ENCODE measurements at regions not wholly inside any gene's neighbourhood (a gene's known extent, or its start where the extent isn't known, plus 50 kb on each side); places are given as distances from the start of the nearest gene placed in this dataset.

- no peak for TF ChIP-seq KDM5A (IDR thresholded peaks at IDR 0.05)
Observed at GRCh38 chr15:35727627-35728026, 181.7 kb upstream of the DPH6 start (continued).

GRCh38 chr15:35728219-35728940, 182.4 kb upstream of the DPH6 start:
- no peaks in the 10 kb centered on the region for H3K9me3 ChIP-seq
- TF ChIP-seq CBX8 (IDR thresholded peaks at IDR 0.05) (no peak), ZNF302 (CRISPR knock-in tag; IDR thresholded peaks at IDR 0.05) (no peak), CEBPB (IDR thresholded peaks at IDR 0.05) (no peak), HOXB5 (CRISPR knock-in tag; IDR thresholded peaks at IDR 0.05) (no peak), PBX3 (IDR thresholded peaks at IDR 0.05) (no peak), HOXB13 (CRISPR knock-in tag; IDR thresholded peaks at IDR 0.05; ENCODE audit: low read depth) (no peak), EP300 (IDR thresholded peaks at IDR 0.05) (no peak), CHD2 (IDR thresholded peaks at IDR 0.05; ENCODE audit: low read length, partially characterized antibody) (no peak), ESRRA (IDR thresholded peaks at IDR 0.05; ENCODE audit: borderline replicate concordance, low read length) (no peak), CTCF (IDR thresholded peaks at IDR 0.05) (no peak), CHD4 (IDR thresholded peaks at IDR 0.05; ENCODE audit: borderline replicate concordance) (no peak)
- no peak overlapping the region for H3K4me2 ChIP-seq
- H3K4me1 ChIP-seq, result no peaks in the 10 kb centered on the region
- no peak overlapping the region for H3K4me3 ChIP-seq
- DNase-seq (ENCODE audit: low read depth in 1 of 2, low spot score in 1 of 2) (peak in 1 of 2 experiments; percentile 7), ATAC-seq (no peak), FAIRE-seq (no peak)
- WGBS (ENCODE audit: missing lambda C conversion rate), result 15% methylated on average over 2 of the region's 2 CpGs
- POLR2A ChIA-PET, result no interaction called here
- H3K27ac ChIP-seq, result no peak overlapping the region
- CTCF ChIA-PET, result no interaction called here

GRCh38 chr15:35736150-35736549, 190.2 kb upstream of the DPH6 start:
- no peak overlapping the region for H3K4me3 ChIP-seq
- no peak for FAIRE-seq
- ChIA-PET CTCF (no interaction called here), POLR2A (no interaction called here)
- no peaks in the 10 kb centered on the region for H3K9me3 ChIP-seq
- TF ChIP-seq MAZ (IDR thresholded peaks at IDR 0.05; ENCODE audit: borderline replicate concordance, low read depth, low read length) (no peak), ZFP36 (IDR thresholded peaks at IDR 0.05; ENCODE audit: borderline replicate concordance, partially characterized antibody) (no peak), POLR2AphosphoS2 (conservative IDR thresholded peaks at IDR 0.05; ENCODE audit: low read length) (no peak), E2F6 (IDR thresholded peaks at IDR 0.05; ENCODE audit: borderline replicate concordance, low read depth) (no peak), USF2 (IDR thresholded peaks at IDR 0.05) (no peak), KDM1A (IDR thresholded peaks at IDR 0.05; ENCODE audit: low read depth) (no peak), CHD2 (IDR thresholded peaks at IDR 0.05; ENCODE audit: low read length, partially characterized antibody) (no peak)
- WGBS (ENCODE audit: missing lambda C conversion rate), result 10% methylated on average over 2 of the region's 2 CpGs
- ATAC-seq, result no peak
- H3K4me1 ChIP-seq, result no peaks in the 10 kb centered on the region
- H3K4me2 ChIP-seq, result 0 out of 3 replicates have a peak overlapping the region, but pooled peaks have one; percentile 20
- no peak overlapping the region for H3K27ac ChIP-seq
- no peak for DNase-seq (ENCODE audit: low read depth in 1 of 2, low spot score in 1 of 2)
